Chondrocyte (in vitro differentiated cells): ENCODE measurements at regions not wholly inside any gene's neighbourhood (a gene's known extent, or its start where the extent isn't known, plus 50 kb on each side); places are given as distances from the start of the nearest gene placed in this dataset.

ENCODE experiments used
- DNase-seq: peaks from one replicate; pipeline ENCODE4 v3.0.0; 2021; ENCODE audit warnings: mixed read lengths, low spot score
- H3K27ac Mint-ChIP-seq: one replicate; pipeline ENCODE4 v1.8.0; 2021; ENCODE audit warnings: mild to moderate bottlenecking, moderate library complexity, mixed read lengths; ENCODE audit not compliant: unreplicated experiment
- H3K27me3 Mint-ChIP-seq: 2 replicates; pipeline ENCODE4 v1.8.0; 2021; ENCODE audit warnings: low read depth, mixed read lengths
- H3K36me3 Mint-ChIP-seq: 2 replicates; pipeline ENCODE4 v1.8.0; 2021; ENCODE audit warnings: low read depth, mixed read lengths
- H3K4me1 Mint-ChIP-seq: 2 replicates; pipeline ENCODE4 v1.8.0; 2021; ENCODE audit warnings: low read depth, mild to moderate bottlenecking, mixed read lengths
- H3K4me3 Mint-ChIP-seq: one replicate; pipeline ENCODE4 v1.8.0; 2021; ENCODE audit warnings: mild to moderate bottlenecking, moderate library complexity, mixed read lengths; ENCODE audit not compliant: unreplicated experiment
- H3K9me3 Mint-ChIP-seq: 2 replicates; pipeline ENCODE4 v1.8.0; 2021; ENCODE audit warnings: low read depth, mixed read lengths
- TF ChIP-seq, protein P1 (sequence below): fragments of 200-600 bp; sonication (generic); IDR thresholded peaks from 2 replicates; pipeline ENCODE4 v1.5.0; 2021; ENCODE audit warnings: antibody characterized with exemption, mild to moderate bottlenecking, moderate library complexity

DNA sequence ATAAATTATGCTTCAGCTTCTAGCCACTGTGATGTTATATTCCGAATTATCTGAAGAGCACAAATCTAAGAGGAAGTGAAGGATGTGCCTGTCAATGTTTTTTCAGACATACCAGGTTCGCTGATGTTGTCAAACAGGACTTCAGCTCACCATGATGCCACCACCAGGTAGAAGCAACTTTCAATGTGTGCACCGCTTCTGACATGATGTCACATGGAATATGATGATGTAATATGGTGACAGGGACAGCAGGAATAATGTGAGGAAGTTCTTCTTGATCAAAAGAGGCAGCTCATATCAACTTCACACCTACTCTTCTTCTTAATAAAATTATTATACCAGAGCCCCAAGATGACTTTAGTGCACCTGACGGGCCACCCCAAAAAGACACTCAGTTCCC lies 893.2 kb downstream of the BCL11A start:
- DNase-seq = no peak
- Mint-ChIP-seq H3K4me1 (no peaks in the 10 kb centered on the region), H3K27ac (no peak overlapping the region), H3K36me3 (no peaks in the 10 kb centered on the region), H3K27me3 (peaks cover 2% of the 10 kb centered on the region), H3K9me3 (no peaks in the 10 kb centered on the region), H3K4me3 (no peak overlapping the region)
- TF ChIP-seq, protein P1, sequence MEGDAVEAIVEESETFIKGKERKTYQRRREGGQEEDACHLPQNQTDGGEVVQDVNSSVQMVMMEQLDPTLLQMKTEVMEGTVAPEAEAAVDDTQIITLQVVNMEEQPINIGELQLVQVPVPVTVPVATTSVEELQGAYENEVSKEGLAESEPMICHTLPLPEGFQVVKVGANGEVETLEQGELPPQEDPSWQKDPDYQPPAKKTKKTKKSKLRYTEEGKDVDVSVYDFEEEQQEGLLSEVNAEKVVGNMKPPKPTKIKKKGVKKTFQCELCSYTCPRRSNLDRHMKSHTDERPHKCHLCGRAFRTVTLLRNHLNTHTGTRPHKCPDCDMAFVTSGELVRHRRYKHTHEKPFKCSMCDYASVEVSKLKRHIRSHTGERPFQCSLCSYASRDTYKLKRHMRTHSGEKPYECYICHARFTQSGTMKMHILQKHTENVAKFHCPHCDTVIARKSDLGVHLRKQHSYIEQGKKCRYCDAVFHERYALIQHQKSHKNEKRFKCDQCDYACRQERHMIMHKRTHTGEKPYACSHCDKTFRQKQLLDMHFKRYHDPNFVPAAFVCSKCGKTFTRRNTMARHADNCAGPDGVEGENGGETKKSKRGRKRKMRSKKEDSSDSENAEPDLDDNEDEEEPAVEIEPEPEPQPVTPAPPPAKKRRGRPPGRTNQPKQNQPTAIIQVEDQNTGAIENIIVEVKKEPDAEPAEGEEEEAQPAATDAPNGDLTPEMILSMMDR = no peak

DNA sequence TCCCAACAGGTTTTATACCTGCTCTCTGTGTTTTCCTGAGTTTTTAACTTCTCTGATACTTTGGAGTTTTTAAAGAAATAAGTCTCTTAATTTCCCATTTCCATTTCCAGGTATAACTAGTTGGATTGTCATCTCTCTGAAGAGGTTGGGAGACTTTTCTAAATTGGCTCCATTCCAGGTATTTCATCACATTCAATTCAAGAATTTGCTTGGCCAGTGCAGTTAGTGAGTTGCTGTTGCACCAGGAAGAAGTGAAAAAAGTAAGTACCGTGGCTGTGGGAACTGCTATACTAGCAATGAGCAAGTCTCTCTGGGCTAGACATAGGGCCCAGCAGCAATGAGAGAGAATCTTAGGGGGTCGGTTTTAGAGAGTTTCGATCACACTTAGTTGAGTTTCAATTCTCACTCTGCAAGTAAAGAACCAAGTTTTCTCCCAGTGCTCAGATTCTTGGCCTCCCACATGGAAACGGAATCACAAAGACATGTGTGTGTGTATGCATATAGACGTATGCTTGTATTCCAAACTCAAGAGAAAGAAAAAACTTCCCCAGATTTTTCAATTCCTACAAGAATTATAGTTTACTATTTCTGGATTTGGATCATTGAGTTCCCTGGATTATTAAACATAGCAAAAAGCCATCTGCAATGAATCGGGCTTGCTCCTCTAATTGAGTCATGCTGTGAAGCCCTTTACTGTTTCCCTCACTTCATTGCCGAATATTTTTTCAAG lies 894.4 kb downstream of the BCL11A start:
- Mint-ChIP-seq H3K4me1 (no peaks in the 10 kb centered on the region), H3K27ac (no peak overlapping the region), H3K9me3 (no peaks in the 10 kb centered on the region), H3K4me3 (no peak overlapping the region), H3K27me3 (peaks cover 2% of the 10 kb centered on the region), H3K36me3 (no peaks in the 10 kb centered on the region)
- no peak for DNase-seq
- TF ChIP-seq, protein P1 = no peak

DNA sequence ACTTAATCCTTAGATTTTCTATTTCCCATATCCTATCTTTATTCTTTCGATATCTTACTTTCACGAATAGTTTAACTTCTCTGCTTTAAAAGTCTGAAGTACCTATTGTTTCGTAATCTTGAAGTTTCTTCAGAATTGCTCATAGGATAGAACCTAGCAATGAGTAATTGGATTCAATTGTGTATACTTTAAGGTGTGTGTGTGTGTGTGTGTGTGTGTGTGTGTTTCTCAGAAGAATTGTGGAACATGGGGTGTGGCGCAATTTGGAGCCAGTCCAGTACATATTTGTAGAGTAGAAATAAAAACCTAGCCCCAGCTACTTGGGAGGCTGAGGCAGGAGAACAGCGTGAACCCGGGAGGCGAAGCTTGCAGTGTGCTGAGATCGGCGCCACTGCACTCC lies 897.6 kb downstream of the BCL11A start:
- no peaks in the 10 kb centered on the region for H3K4me1 Mint-ChIP-seq
- TF ChIP-seq, protein P1 = no peak
- no peak for DNase-seq
- no peak overlapping the region for H3K27ac Mint-ChIP-seq
- H3K36me3 Mint-ChIP-seq = no peaks in the 10 kb centered on the region
- H3K4me3 Mint-ChIP-seq = no peak overlapping the region
- H3K9me3 Mint-ChIP-seq = no peaks in the 10 kb centered on the region
- peaks cover 7% of the 10 kb centered on the region for H3K27me3 Mint-ChIP-seq

DNA sequence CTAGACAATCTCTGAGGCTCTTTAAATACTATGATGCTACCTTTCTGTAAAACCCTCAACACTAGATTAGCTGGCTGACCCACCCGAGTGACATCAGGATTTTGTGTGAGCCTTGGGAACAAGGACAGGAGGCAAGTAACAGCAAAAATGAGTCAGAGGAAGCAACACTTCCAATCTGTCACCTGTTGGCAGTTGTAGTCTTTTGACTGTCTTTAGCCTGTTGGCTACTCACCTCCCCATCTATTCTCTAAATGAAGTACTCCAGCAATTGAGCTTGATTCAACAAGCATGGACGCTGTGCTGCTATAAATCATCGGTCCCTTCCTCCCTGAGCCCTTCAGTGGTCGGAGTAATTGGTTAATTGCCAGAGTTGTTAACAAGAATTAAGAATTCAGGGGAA lies 898.7 kb downstream of the BCL11A start:
- Mint-ChIP-seq H3K36me3 (no peaks in the 10 kb centered on the region), H3K27ac (no peak overlapping the region), H3K4me3 (no peak overlapping the region), H3K27me3 (peaks cover 7% of the 10 kb centered on the region), H3K4me1 (no peaks in the 10 kb centered on the region), H3K9me3 (no peaks in the 10 kb centered on the region)
- DNase-seq = no peak
- TF ChIP-seq, protein P1 = no peak

DNA sequence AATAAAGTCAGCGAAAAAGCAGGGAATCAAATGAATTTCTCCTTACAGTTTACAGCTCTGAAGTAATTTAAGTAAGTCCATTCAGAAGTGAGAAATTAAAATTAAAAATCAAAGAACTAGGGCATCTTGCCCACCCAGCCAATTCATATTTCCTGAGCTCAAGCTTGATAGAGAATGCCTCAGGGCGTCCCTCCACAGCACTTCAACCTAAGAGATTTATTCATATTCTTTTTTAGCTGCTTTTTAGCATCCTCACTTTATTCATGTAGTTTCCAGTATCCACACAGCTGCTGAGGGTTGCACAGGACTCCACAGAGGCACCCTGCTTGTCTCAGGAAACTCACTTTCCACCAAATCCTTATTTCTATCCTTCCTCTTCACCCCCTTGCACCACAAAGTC lies 900.3 kb downstream of the BCL11A start:
- H3K27me3 Mint-ChIP-seq = peaks cover 7% of the 10 kb centered on the region

More for the DNA sequence above, 900.3 kb downstream of the BCL11A start:
- H3K4me1 Mint-ChIP-seq = no peaks in the 10 kb centered on the region
- no peaks in the 10 kb centered on the region for H3K36me3 Mint-ChIP-seq
- TF ChIP-seq, protein P1 = no peak
- H3K4me3 Mint-ChIP-seq = no peak overlapping the region
- DNase-seq = no peak
- no peak overlapping the region for H3K27ac Mint-ChIP-seq
- H3K9me3 Mint-ChIP-seq = no peaks in the 10 kb centered on the region
